ENCODE measurements at regions not wholly inside any gene's neighbourhood (a gene's known extent, or its start where the extent isn't known, plus 50 kb on each side); places are given as distances from the start of the nearest gene placed in this dataset.

- in situ Hi-C loops (cut with MboI; ENCODE audit: low pct_unique_long_range_greater_than_20kb, low sequenced_read_pairs, unreplicated experiment) = no loop called here
Measured at GRCh38 chr2:118470297-118470696, 377.2 kb downstream of the EN1 start.

DNA sequence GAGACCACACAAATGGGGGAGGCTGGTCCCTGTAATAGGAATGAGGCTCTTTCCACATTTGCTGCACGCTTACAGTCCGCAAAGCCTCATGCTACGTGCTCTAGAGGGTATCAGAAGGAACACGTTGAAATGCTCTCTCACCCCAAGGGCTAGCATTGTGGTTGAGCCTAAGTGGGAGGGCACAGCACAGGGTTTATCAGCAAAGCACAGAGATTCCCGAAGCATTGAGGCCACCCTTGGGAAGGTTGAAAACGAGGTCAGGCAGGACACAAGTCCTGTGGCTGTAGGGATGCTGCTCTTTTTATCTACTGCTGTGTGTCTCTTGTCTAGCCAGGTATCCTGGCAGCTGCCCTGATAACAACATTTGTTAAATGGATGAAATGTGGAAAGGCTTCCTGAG, 378.3 kb downstream of the EN1 start:
- no peak for DNase-seq (ENCODE audit: low spot score)
- in situ Hi-C loops (cut with MboI; ENCODE audit: low pct_unique_long_range_greater_than_20kb, low sequenced_read_pairs, unreplicated experiment) = no loop called here
- no peak for TF ChIP-seq CTCF (IDR thresholded peaks at IDR 0.05; ENCODE audit: extremely low read depth, insufficient read depth, missing control alignments)

More at GRCh38 chr2:118470297-118470696, 377.2 kb downstream of the EN1 start:
- no peak for DNase-seq (ENCODE audit: low spot score)
- TF ChIP-seq CTCF (IDR thresholded peaks at IDR 0.05; ENCODE audit: extremely low read depth, insufficient read depth, missing control alignments) = no peak

- TF ChIP-seq CTCF (IDR thresholded peaks at IDR 0.05; ENCODE audit: extremely low read depth, insufficient read depth, missing control alignments) = no peak
- DNase-seq (ENCODE audit: low spot score) = no peak
- in situ Hi-C loops (cut with MboI; ENCODE audit: low pct_unique_long_range_greater_than_20kb, low sequenced_read_pairs, unreplicated experiment) = no loop called here
Measured at GRCh38 chr2:118464546-118465265, 376.4 kb downstream of the INSIG2 start.

DNA sequence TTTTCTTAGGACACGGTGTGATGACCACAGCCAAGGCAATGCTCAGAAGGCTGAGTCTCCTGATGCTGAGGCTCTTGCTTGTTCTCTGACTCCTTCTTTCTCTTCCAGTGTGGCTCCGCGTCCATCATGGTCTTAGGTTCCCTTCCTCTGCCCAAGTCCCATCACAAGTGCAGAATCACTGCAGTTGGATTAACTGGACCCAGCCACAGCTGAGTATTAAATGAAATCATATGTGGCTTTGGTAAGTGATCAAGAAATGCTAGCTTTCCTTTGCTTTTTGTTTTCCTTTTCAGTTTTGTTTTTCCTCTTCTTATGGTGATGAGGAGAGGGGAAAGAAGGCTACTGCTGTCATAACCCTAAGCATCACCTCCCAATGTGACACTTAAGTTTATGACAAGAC, 375.8 kb downstream of the INSIG2 start:
- TF ChIP-seq CTCF (IDR thresholded peaks at IDR 0.05; ENCODE audit: extremely low read depth, insufficient read depth, missing control alignments) = no peak
- no peak for DNase-seq (ENCODE audit: low spot score)
- in situ Hi-C loops (cut with MboI; ENCODE audit: low pct_unique_long_range_greater_than_20kb, low sequenced_read_pairs, unreplicated experiment) = no loop called here

DNA sequence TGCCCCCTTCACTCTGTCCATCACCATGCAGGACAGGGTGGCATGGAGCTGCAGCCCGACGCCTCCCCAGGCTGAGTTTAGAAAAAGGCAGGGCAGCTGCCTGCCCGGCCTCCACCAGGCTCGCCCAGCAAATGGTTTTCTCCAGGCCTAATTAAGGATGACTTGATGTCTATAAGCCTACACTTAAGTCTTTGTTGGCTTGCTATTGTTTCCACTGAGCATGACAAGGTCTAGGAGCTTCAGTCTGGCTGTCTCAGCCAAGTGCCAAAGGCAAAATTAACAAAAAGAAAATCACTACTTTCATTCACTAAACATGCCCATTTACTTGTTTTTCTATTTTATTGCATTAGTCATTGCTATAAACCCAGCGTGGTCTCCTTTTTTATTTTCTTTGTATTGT, 372.2 kb downstream of the INSIG2 start:
- DNase-seq (ENCODE audit: low spot score) = no peak
- TF ChIP-seq CTCF (IDR thresholded peaks at IDR 0.05; ENCODE audit: extremely low read depth, insufficient read depth, missing control alignments) = no peak
- in situ Hi-C loops (cut with MboI; ENCODE audit: low pct_unique_long_range_greater_than_20kb, low sequenced_read_pairs, unreplicated experiment) = no loop called here

GRCh38 chr2:118459426-118459825, 371.2 kb downstream of the INSIG2 start:
- DNase-seq (ENCODE audit: low spot score) = no peak
- in situ Hi-C loops (cut with MboI; ENCODE audit: low pct_unique_long_range_greater_than_20kb, low sequenced_read_pairs, unreplicated experiment) = no loop called here
- no peak for TF ChIP-seq CTCF (IDR thresholded peaks at IDR 0.05; ENCODE audit: extremely low read depth, insufficient read depth, missing control alignments)

Data from GM13977 (cell line).